ENCODE measurements at regions not wholly inside any gene's neighbourhood (a gene's known extent, or its start where the extent isn't known, plus 50 kb on each side); places are given as distances from the start of the nearest gene placed in this dataset.

DNA sequence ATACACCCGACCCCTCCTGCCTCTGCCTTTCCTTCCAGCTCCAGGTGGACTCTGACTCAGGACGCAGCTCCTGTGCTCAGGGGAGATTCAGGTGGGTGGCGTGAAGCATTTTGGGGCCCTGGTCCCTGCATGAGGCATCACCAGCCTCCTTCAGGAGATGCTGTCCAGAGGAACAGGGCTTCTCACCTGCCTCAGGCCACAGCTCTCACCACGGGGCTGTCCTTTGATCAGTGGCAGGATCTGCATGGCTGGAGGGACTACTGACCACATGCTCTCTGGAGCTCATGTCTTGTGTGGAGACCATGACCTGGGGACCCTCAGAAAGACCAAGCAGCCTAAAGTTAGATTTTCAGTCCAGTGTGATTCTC lies 58.8 kb downstream of the GGTLC2 start:
- DNase-seq: no peak
- TF ChIP-seq, protein P1, sequence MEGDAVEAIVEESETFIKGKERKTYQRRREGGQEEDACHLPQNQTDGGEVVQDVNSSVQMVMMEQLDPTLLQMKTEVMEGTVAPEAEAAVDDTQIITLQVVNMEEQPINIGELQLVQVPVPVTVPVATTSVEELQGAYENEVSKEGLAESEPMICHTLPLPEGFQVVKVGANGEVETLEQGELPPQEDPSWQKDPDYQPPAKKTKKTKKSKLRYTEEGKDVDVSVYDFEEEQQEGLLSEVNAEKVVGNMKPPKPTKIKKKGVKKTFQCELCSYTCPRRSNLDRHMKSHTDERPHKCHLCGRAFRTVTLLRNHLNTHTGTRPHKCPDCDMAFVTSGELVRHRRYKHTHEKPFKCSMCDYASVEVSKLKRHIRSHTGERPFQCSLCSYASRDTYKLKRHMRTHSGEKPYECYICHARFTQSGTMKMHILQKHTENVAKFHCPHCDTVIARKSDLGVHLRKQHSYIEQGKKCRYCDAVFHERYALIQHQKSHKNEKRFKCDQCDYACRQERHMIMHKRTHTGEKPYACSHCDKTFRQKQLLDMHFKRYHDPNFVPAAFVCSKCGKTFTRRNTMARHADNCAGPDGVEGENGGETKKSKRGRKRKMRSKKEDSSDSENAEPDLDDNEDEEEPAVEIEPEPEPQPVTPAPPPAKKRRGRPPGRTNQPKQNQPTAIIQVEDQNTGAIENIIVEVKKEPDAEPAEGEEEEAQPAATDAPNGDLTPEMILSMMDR (IDR thresholded peaks at IDR 0.05; ENCODE audit: borderline replicate concordance): no peak

DNA sequence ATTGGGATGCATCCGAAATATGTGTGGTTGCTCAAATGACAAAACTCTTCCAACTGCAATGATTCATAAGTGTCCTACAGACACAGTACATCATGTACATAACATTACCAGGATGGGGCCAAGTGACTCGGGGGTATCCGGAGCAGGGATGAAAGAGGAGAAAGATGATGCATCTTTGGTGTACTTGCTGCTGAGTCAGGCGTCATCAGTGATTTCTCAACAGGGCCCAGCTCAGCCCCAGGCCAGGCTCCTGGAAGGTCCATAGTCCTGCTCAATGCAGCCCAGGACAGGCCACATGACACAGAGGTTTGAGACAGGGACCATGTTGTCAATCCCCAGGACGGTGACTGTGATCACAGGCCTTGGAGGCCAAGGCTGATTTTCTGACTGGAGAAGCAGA lies 59.3 kb downstream of the GGTLC2 start:
- H3K27me3 ChIP-seq (ENCODE audit: low read depth): peaks cover 45% of the 10 kb centered on the region
- H3K27ac ChIP-seq (replicated peaks): no peak overlapping the region
- H3K4me1 ChIP-seq: no peaks in the 10 kb centered on the region
- no peak for DNase-seq
- no peaks in the 10 kb centered on the region for H3K36me3 ChIP-seq
- TF ChIP-seq, protein P1 (IDR thresholded peaks at IDR 0.05; ENCODE audit: borderline replicate concordance): no peak
- intact Hi-C loops (cut with micrococcal nuclease): no loop called here
- no peaks in the 10 kb centered on the region for H3K9me3 ChIP-seq (replicated peaks)
- no peak overlapping the region for H3K4me3 ChIP-seq

More for the DNA sequence above, 58.8 kb downstream of the GGTLC2 start:
- H3K4me3 ChIP-seq: no peak overlapping the region
- no peaks in the 10 kb centered on the region for H3K4me1 ChIP-seq
- intact Hi-C loops (cut with micrococcal nuclease): no loop called here
- peaks cover 51% of the 10 kb centered on the region for H3K27me3 ChIP-seq (ENCODE audit: low read depth)
- no peaks in the 10 kb centered on the region for H3K9me3 ChIP-seq (replicated peaks)
- H3K27ac ChIP-seq (replicated peaks): no peak overlapping the region
- H3K36me3 ChIP-seq: no peaks in the 10 kb centered on the region

DNA sequence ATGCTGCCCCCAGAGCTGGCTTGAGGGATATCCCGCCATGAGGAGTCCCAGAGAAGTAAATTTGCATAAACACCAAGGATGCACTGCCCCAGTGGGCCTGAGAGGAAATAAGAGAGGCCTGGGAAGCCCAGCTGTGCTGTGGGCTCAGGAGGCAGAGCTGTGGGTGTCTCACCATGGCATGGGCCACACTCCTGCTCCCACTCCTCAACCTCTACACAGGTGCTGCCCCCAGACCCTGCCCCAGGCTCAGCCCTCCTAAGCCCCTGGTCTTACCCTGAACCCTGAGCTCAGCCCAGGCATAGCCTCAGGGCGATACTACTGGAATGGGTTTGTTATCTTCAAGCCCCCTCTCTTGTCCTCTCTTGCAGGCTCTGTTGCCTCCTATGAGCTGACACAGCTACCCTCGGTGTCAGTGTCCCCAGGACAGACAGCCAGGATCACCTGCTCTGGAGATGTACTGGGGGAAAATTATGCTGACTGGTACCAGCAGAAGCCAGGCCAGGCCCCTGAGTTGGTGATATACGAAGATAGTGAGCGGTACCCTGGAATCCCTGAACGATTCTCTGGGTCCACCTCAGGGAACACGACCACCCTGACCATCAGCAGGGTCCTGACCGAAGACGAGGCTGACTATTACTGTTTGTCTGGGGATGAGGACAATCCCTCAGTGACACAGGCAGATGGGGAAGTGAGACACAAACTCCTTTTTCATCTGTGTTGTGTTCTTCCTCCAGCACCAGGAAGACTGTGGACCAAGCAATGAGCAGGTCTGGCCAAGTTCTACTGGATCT lies 59.9 kb downstream of the GGTLC2 start:
- Histone ChIP-seq H3K27me3 (ENCODE audit: low read depth) (peaks cover 45% of the 10 kb centered on the region), H3K36me3 (no peaks in the 10 kb centered on the region), H3K4me3 (no peak overlapping the region), H3K9me3 (replicated peaks) (no peaks in the 10 kb centered on the region), H3K4me1 (no peaks in the 10 kb centered on the region), H3K27ac (replicated peaks) (no peak overlapping the region)
- TF ChIP-seq, protein P1 (IDR thresholded peaks at IDR 0.05; ENCODE audit: borderline replicate concordance): no peak
- intact Hi-C loops (cut with micrococcal nuclease): no loop called here
- no peak for DNase-seq

DNA sequence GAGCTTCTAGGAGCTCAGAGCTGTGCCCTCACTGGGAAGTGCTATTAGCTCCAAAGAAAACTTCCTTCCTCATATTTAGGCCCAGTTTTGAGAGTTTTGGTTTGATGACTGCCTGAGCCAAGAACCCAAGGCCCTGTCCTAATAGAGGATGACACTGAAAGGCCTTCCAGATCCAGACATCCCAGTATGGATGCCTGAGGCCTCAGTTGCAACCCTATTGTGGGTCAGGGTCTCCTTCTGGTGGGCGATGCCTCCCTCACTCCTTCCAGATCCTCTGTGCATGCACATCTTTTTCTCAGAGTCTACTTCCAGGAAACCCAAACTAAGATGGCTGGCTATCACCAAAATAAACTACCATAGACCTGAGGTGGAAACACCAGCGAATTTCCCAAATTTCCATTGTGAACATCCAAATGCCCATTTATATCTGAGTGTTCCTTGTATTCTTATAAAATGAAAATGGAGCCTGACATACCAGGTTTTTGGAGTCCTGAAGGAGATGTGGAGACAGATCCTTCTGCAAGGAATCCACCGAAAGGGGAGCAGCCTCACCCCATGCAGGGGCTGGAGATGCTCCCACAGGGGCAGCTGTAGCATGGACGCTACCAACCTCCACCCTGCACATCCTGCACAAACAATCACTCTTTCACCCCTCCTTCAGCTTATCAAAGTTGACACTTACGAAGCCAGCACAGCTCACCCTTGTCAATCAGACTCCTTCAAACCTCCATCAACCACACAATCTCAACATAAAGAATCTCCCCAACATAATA lies 61.1 kb downstream of the GGTLC2 start:
- H3K27me3 ChIP-seq (ENCODE audit: low read depth): peaks cover 51% of the 10 kb centered on the region
- intact Hi-C loops (cut with micrococcal nuclease): no loop called here
- no peak overlapping the region for H3K27ac ChIP-seq (replicated peaks)
- no peak for DNase-seq
- TF ChIP-seq, protein P1 (IDR thresholded peaks at IDR 0.05; ENCODE audit: borderline replicate concordance): no peak
- H3K36me3 ChIP-seq: no peaks in the 10 kb centered on the region
- H3K4me3 ChIP-seq: no peak overlapping the region
- no peaks in the 10 kb centered on the region for H3K9me3 ChIP-seq (replicated peaks)
- H3K4me1 ChIP-seq: no peaks in the 10 kb centered on the region

DNA sequence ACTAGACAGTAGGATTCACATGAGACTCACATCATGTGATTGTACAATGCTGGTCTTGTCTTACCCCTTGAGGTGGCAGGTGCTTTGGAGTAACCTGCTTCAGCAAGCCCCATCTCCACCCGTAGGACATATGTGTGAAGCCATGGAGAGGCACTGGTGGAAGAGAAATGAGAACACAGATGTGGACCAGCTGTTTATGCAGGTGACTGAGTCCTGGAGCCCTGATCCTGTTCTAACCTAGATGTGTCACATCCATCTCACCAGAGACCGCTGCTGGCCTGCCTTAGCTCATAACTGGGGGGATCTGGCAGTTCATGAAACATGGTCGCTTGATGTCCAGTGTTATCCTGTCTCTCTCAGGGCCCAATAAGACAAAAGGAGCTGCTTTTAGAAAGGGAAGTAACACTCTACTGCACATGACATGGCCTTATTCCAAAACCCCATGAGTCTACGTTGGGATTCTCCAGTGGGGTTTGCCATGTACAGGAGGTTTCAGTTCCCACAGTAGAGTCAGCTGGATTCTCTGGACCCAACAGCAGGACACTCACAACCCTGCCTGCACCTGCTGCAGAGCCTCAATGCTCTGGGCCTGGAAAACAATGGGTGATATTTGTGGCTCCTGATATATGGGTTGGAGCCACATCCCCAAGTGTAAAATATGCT lies 62.0 kb downstream of the GGTLC2 start:
- Histone ChIP-seq H3K4me3 (no peak overlapping the region), H3K27ac (replicated peaks) (no peak overlapping the region)
- DNase-seq: no peak

More for the DNA sequence above, 62.0 kb downstream of the GGTLC2 start:
- intact Hi-C loops (cut with micrococcal nuclease): no loop called here
- H3K36me3 ChIP-seq: no peaks in the 10 kb centered on the region
- H3K27me3 ChIP-seq (ENCODE audit: low read depth): peaks cover 51% of the 10 kb centered on the region
- H3K9me3 ChIP-seq (replicated peaks): no peaks in the 10 kb centered on the region
- TF ChIP-seq, protein P1 (IDR thresholded peaks at IDR 0.05; ENCODE audit: borderline replicate concordance): no peak
- no peaks in the 10 kb centered on the region for H3K4me1 ChIP-seq

Data from left ventricle myocardium inferior (tissue), 1 donor.